Activated CD4-positive, alpha-beta T cell treated with anti-CD3 and anti-CD28 coated beads, Interleukin-2, amount 10 ng/mL, durations not matched to agents 24 days and 14 days (primary cell): ENCODE measurements at regions not wholly inside any gene's neighbourhood (a gene's known extent, or its start where the extent isn't known, plus 50 kb on each side); places are given as distances from the start of the nearest gene placed in this dataset.
A peak's percentile ranks its signal among the peaks of the same experiment; 100 is the strongest.

Experiments used
- DNase-seq: peaks from one replicate; pipeline ENCODE4 v3.0.0; 2022
- H3K27ac Mint-ChIP-seq: one replicate; pipeline ENCODE4 v1.8.0; 2022; ENCODE audit warnings: mild to moderate bottlenecking, mixed read lengths
- H3K27me3 Mint-ChIP-seq: one replicate; pipeline ENCODE4 v1.8.0; 2022; ENCODE audit warnings: mixed read lengths
- H3K36me3 Mint-ChIP-seq: one replicate; pipeline ENCODE4 v1.8.0; 2022; ENCODE audit warnings: low read depth, mild to moderate bottlenecking, mixed read lengths
- H3K4me1 Mint-ChIP-seq: one replicate; pipeline ENCODE4 v1.8.0; 2021; ENCODE audit warnings: mixed read lengths
- H3K4me3 Mint-ChIP-seq: one replicate; pipeline ENCODE4 v1.8.0; 2022; ENCODE audit warnings: mild to moderate bottlenecking, moderate library complexity, mixed read lengths
- H3K9me3 Mint-ChIP-seq: one replicate; pipeline ENCODE4 v1.8.0; 2021; ENCODE audit warnings: mixed read lengths
- intact Hi-C: fragments of 100-400 bp; cut with micrococcal nuclease; formaldehyde crosslinking; loops from one replicate; pipeline ENCODE4 v1.15.1; 2023

DNA sequence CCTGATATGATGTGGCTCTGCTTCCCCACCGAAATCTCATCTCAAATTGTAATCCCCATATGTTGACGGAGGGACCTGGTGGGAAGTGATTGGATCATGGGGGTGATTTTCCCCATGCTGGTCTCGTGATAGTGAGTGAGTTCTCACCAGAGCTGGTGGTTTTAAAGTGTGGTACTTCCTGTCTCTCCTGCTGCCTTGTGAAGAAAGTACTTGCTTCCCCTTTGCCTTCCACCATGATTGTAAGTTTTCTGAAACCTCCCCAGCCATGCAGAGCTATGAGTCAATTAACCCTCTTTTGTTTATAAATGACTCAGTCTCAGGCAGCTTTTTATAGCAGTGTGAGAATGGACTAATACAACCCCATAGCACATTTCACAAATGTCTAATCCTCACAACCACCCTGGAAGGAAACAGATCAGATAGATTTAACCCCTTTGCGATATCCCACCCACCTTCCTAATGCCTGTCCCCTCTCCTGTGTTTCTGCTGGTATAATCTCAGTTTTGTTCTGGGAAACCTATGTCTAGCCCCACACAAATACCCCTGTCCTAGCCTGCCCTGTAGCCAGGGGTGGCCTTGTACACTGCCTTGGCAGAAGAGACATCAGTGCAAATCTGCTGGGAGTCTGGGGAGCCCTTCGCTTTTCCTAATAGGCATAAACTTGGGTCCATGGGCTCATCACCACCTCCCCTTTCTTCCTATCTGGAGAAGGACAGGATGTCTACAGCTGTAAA, 157.0 kb upstream of the RAI14 start:
- Mint-ChIP-seq H3K4me3 (no peak overlapping the region), H3K27ac (peak overlapping the region; percentile 39), H3K9me3 (no peaks in the 10 kb centered on the region), H3K4me1 (peaks cover 8% of the 10 kb centered on the region), H3K36me3 (no peaks in the 10 kb centered on the region), H3K27me3 (peaks cover 3% of the 10 kb centered on the region)
- DNase-seq = peak; percentile 63
- intact Hi-C loops = no loop called here

DNA sequence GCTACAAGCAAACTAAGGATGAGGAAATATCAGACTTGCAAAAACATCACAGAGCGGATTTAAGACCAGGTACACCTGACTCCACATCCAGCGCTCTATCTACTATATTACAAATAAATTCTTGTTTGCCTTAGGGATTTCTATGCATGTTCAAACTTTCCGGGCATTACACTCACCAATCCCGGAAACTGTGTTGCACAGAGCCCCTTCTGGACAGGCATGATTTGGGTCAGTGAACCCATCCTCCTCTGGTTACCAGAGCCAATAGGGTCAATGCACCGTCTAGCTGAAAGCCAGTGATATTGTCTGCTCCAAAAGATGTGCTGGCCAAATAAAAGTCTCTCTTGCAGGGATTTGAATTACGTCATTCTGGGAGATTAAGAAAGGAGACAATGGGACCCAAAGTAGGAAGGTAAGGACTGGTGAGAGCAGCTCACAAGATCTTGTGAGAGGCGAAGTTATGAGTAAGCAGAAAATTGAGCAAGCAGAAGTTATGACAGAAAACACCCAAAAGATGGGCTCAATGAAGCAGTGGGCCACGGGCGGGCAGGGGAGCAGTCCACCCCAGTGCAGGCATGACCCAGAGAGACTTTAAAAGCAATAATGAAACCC, 155.8 kb upstream of the RAI14 start:
- intact Hi-C loops = no loop called here
- no peaks in the 10 kb centered on the region for H3K36me3 Mint-ChIP-seq
- H3K27ac Mint-ChIP-seq = no peak overlapping the region
- no peak overlapping the region for H3K4me3 Mint-ChIP-seq
- H3K27me3 Mint-ChIP-seq = peaks cover 5% of the 10 kb centered on the region
- H3K9me3 Mint-ChIP-seq = no peaks in the 10 kb centered on the region
- peaks cover 8% of the 10 kb centered on the region for H3K4me1 Mint-ChIP-seq
- DNase-seq = no peak

DNA sequence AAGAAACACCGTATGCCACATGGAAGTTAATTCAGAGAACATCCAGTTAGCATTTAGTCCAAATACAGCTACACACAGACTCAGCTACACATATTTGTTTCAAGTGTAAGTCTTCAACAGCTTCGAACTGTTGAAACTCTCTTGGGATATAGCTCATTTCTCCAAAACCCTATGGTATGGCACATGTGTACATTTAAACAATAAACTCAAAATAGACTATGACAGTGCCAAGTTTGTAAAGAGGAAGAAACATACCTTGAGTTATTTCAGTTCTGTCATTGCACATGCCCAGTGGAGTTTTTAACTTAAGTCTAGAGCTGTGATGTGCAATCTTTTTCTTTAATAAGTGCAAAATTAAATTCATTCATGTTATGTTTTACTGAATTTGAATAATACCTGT, 155.1 kb upstream of the RAI14 start:
- Mint-ChIP-seq H3K27ac (no peak overlapping the region), H3K9me3 (no peaks in the 10 kb centered on the region), H3K36me3 (no peaks in the 10 kb centered on the region), H3K4me3 (no peak overlapping the region), H3K27me3 (peaks cover 8% of the 10 kb centered on the region), H3K4me1 (peaks cover 8% of the 10 kb centered on the region)
- DNase-seq = no peak
- intact Hi-C loops = no loop called here

DNA sequence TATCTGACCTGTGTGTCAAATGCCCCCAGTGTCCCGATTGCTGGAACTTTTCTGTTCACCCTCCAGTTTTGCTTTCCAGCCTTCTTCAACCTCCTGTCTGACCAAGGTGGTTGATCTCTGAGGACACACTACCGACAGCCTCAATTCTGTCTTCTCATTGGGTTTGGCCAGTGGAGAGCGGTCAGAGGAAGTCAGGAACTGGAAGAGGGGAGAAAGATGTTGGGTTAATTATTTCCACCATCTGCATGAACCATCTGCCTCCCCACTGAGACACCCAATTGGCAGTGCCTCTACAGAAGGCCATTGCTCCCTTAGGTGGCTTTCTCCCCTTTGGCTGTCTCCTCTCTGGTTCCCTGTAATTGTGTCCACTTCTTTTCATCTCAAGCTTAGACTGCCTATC, 154.3 kb upstream of the RAI14 start:
- no peak overlapping the region for H3K4me3 Mint-ChIP-seq
- intact Hi-C loops = no loop called here
- H3K9me3 Mint-ChIP-seq = no peaks in the 10 kb centered on the region
- peaks cover 10% of the 10 kb centered on the region for H3K27me3 Mint-ChIP-seq
- H3K27ac Mint-ChIP-seq = no peak overlapping the region
- DNase-seq = no peak
- no peaks in the 10 kb centered on the region for H3K36me3 Mint-ChIP-seq
- peaks cover 8% of the 10 kb centered on the region for H3K4me1 Mint-ChIP-seq

DNA sequence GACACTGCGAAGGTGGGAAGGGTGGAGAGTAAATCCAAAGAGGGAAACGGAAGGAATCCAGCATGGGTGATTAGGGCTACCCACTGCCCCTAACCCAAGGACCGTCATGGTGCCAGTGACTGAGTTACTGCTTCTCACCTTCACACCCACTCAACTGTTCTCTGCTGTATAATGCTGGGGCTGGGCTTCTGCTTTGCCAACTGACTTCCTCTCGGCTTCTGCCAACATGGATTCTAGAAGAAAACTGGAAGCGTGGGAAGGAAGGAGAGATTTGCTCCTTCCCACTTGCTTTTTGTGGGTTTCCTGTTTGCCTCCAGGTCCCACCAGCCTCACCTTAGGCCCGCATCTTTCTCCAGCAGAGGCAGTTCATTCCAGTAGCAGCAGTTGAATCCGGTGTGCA, 153.5 kb upstream of the RAI14 start:
- Mint-ChIP-seq H3K9me3 (no peaks in the 10 kb centered on the region), H3K36me3 (no peaks in the 10 kb centered on the region), H3K4me3 (no peak overlapping the region), H3K27ac (no peak overlapping the region), H3K27me3 (peaks cover 10% of the 10 kb centered on the region), H3K4me1 (peaks cover 8% of the 10 kb centered on the region)
- intact Hi-C loops = no loop called here
- no peak for DNase-seq

DNA sequence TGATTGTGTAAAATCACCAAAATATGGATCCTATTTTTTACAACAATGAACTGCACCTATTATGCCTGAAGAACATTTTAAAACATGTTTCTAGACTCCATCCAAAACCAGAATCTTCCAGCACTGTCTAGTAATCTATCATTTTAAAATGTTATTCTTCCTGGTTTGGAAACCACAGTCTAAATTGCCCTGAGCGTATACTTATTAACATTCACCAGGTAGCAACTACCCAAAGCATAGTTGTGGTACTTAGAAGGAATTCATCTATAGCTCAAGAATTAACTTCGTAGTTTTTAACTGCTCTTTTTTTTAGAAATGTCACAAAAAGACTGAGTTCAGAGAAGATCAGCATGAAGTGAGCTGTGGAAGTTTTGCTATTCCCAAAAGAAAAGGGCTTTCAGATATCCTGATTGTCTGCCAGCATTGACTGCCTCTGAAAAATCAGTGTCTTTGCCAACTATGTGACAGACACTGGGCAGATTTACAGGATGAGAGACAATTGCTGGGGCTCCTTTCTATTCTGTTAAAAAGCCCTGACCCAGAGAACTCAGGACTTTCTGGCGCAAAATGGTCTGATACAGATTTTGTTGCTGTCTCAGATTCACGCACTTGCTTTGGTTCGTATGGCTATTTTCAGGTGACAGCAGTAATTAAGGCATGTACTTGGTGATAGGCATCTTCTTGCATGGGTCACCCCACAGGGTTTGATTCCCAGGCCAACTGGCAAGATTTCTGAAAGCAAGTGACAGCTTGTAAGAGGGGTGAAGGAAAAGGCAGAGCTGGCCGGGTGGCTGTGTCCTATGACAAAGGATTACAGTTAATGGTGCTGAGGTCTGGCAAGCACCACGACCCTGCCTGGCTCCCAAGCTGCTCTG, 152.5 kb upstream of the RAI14 start:
- peaks cover 8% of the 10 kb centered on the region for H3K4me1 Mint-ChIP-seq
- DNase-seq = no peak
- H3K9me3 Mint-ChIP-seq = no peaks in the 10 kb centered on the region
- peaks cover 10% of the 10 kb centered on the region for H3K27me3 Mint-ChIP-seq
- H3K27ac Mint-ChIP-seq = no peak overlapping the region
- H3K4me3 Mint-ChIP-seq = no peak overlapping the region
- intact Hi-C loops = no loop called here
- no peaks in the 10 kb centered on the region for H3K36me3 Mint-ChIP-seq

DNA sequence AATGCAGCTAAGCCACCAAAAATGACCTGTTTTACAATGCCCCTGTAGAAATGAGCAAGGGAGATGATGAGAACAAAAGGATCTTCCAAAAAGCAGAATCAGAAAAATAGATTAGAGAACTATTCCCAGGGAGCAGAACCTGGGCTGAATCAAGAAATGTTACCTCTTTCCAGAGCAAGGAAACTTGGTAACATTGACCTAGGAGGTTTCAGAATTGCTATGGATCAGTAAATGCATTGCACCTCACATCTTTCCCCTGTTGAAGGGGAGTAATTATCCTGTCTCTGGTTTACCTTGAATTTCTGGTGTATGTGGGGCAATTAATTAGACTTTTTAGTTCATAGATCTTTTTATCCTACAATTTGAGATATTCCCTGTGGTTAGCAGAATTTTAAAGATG, 151.2 kb upstream of the RAI14 start:
- Mint-ChIP-seq H3K27me3 (peaks cover 10% of the 10 kb centered on the region), H3K36me3 (no peaks in the 10 kb centered on the region), H3K4me1 (no peaks in the 10 kb centered on the region), H3K9me3 (no peaks in the 10 kb centered on the region), H3K4me3 (no peak overlapping the region), H3K27ac (no peak overlapping the region)
- intact Hi-C loops = no loop called here
- no peak for DNase-seq

DNA sequence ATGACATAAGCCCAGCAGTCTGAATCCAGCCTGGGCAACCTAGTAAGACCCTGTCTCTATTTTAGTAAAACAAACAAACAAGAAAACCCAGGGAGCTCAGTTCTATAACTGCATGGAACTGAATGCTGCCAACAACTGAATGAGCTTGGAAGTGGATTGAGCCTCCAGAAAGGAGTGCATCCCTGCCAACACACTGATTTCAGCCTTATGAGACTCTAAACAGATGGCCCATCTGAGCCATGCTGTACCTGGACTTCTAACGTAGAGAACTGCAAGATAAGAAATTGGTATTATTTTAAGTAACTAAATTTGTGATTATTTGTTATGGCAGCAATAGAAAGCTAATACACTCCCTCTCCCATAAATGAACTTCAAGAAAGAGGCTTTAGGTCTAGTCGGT, 150.4 kb upstream of the RAI14 start:
- Mint-ChIP-seq H3K4me1 (no peaks in the 10 kb centered on the region), H3K27ac (no peak overlapping the region), H3K36me3 (no peaks in the 10 kb centered on the region), H3K4me3 (no peak overlapping the region), H3K9me3 (no peaks in the 10 kb centered on the region), H3K27me3 (peaks cover 10% of the 10 kb centered on the region)
- intact Hi-C loops = no loop called here
- no peak for DNase-seq

DNA sequence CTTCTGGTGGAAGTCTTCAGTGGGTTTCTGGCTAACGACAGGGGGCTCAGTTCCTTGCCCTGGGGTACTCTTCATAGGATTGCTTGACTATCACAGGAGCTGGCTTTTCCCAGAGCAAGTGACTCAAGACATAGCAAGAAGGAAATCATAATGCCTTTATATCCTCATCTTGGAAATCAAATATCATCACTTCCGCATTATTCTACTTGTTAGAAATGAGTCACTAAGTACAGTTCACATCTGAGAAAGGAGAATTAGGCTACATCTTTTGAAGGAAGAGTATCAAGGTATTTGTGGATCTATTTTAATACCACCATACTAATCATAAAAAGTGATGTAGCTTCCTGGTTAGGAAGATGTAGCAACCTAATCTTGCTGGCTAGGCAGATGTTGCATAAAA, 148.2 kb upstream of the RAI14 start:
- Mint-ChIP-seq H3K36me3 (no peaks in the 10 kb centered on the region), H3K27ac (no peak overlapping the region), H3K27me3 (peaks cover 10% of the 10 kb centered on the region), H3K4me3 (no peak overlapping the region), H3K9me3 (no peaks in the 10 kb centered on the region), H3K4me1 (no peaks in the 10 kb centered on the region)
- DNase-seq = no peak
- intact Hi-C loops = no loop called here

DNA sequence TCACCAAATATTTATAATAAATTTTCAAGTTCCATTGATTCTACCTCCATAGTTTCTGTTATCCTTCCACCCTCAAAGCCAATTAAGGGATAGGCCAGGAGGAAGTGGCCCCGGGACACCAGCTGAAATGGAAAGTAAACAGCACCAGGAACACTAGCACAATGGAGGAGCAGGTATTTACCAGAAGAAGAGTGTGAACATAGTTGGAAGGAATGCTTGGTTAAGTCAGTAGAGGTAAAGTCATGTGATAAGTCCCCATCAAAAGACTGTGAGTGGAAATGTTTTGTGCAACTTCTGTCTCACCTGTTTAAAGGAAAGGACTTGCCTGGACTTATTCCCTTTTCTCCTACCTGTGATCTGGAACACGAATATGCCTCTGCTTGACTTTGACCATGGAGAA, 146.7 kb upstream of the RAI14 start:
- H3K9me3 Mint-ChIP-seq = no peaks in the 10 kb centered on the region
- H3K36me3 Mint-ChIP-seq = no peaks in the 10 kb centered on the region
- H3K4me1 Mint-ChIP-seq = no peaks in the 10 kb centered on the region
- H3K27me3 Mint-ChIP-seq = peaks cover 8% of the 10 kb centered on the region
- no peak overlapping the region for H3K4me3 Mint-ChIP-seq
- H3K27ac Mint-ChIP-seq = no peak overlapping the region
- intact Hi-C loops = no loop called here
- no peak for DNase-seq

DNA sequence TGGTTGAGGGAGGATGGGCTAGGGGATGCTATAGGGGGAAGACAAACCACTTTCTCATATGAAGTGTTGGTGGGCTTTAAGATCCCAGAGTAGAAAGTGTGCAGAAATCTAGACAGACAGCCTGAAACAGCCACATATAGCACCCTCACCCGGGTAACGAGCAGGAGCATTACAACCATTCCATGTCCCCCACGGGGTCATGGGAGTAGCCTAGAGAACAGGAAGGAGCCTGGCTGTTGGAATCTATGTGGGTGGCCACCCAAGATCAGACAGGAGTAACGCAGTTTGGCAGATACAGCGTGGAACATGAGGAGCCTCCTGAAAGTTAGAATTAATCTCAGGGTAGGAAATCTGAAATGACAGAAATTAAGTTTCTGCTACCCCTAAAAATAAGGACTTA, 146.1 kb upstream of the RAI14 start:
- H3K4me1 Mint-ChIP-seq = no peaks in the 10 kb centered on the region
- no peak for DNase-seq
- no peaks in the 10 kb centered on the region for H3K36me3 Mint-ChIP-seq
- H3K4me3 Mint-ChIP-seq = no peak overlapping the region
- H3K9me3 Mint-ChIP-seq = no peaks in the 10 kb centered on the region
- peaks cover 8% of the 10 kb centered on the region for H3K27me3 Mint-ChIP-seq
- intact Hi-C loops = no loop called here
- no peak overlapping the region for H3K27ac Mint-ChIP-seq

DNA sequence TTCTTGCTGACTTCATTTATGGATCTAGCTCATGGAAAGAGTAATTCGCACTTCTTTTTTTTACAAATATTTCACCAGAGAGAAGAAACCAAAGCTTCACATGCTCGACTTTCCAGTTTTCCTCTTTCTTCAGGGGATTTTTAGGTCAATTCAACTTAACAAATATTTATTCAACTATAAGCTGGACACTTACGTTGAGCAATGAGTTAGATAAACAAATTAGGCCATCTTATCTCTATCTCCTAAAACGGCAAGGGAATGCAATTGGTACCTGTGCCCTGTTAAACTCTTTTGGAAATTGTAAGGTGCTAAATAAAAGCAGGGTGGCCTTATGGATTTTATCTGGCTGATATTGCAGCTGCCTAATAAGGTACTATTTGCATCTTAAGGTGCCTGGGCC, 145.1 kb upstream of the RAI14 start:
- H3K9me3 Mint-ChIP-seq = no peaks in the 10 kb centered on the region
- no peak overlapping the region for H3K4me3 Mint-ChIP-seq
- peaks cover 2% of the 10 kb centered on the region for H3K27me3 Mint-ChIP-seq
- no peaks in the 10 kb centered on the region for H3K36me3 Mint-ChIP-seq
- no peaks in the 10 kb centered on the region for H3K4me1 Mint-ChIP-seq
- DNase-seq = no peak
- intact Hi-C loops = no loop called here
- H3K27ac Mint-ChIP-seq = no peak overlapping the region

DNA sequence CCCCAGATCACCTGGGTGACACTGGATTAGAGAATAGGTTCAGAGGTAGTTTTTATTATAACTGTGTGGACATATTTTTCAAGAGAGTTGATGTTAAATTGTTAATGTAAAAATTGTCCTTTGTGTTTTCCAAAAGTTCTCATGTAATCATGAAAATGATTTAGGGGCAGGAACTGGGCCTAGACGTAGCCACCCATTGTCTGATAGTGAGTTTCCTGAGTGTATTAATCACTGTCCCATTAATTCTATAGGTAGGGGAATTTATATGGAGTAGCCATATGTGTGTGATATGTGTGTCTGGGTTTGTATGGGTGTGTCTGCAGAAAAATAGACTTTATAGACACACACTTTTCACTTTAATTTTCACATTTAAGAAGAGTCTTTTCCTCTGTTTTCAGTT, 144.6 kb upstream of the RAI14 start:
- DNase-seq = no peak
- H3K4me3 Mint-ChIP-seq = no peak overlapping the region
- no peaks in the 10 kb centered on the region for H3K4me1 Mint-ChIP-seq
- intact Hi-C loops = no loop called here
- H3K36me3 Mint-ChIP-seq = no peaks in the 10 kb centered on the region
- no peak overlapping the region for H3K27ac Mint-ChIP-seq
- no peaks in the 10 kb centered on the region for H3K9me3 Mint-ChIP-seq
- H3K27me3 Mint-ChIP-seq = peaks cover under 1% of the 10 kb centered on the region

DNA sequence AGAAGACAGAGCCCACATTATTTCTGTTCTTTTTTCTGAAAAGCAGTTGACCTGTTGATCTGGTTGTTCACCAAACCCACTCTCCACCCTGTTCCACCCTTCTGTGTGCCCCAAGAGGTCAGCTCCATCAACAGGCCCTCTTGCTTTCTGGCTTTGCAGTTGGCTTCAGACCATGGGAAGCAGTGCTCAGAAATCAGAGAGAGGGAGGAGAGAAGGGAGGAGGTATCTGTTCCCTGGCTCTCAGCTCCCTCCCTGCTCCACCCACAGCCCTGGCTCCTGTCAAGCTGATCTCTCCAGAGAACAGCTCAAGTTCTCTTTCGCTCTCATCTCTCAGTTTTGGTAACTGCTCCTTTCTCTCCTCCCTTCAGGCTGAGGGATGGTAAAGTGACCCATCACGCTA, 144.2 kb upstream of the RAI14 start:
- Mint-ChIP-seq H3K4me3 (no peak overlapping the region), H3K4me1 (no peaks in the 10 kb centered on the region), H3K27me3 (peaks cover 5% of the 10 kb centered on the region), H3K27ac (no peak overlapping the region), H3K36me3 (no peaks in the 10 kb centered on the region), H3K9me3 (no peaks in the 10 kb centered on the region)
- intact Hi-C loops = no loop called here
- DNase-seq = no peak
